IPS-NIHi7 (cell line): ENCODE measurements at regions not wholly inside any gene's neighbourhood (a gene's known extent, or its start where the extent isn't known, plus 50 kb on each side); places are given as distances from the start of the nearest gene placed in this dataset.
"Not testable (repeated sequence)": the region's sequence is repeated elsewhere in the genome, so short reads cannot be mapped to it uniquely, and the experiment has no call there.

ENCODE experiments used
- DNase-seq: peaks from one replicate; pipeline ENCODE4 v3.0.0; 2012; ENCODE audit warnings: mixed read lengths; ENCODE audit errors: extremely low spot score

GRCh38 chr3:112765531-112765930 lies 81.1 kb downstream of the CD200R1L start:
- no peak for DNase-seq

GRCh38 chr3:112763258-112763657 lies 83.4 kb downstream of the CD200R1L start:
- no peak for DNase-seq

GRCh38 chr3:112761062-112761638 lies 85.5 kb downstream of the CD200R1L start:
- no peak for DNase-seq

- DNase-seq: no peak
Observed at GRCh38 chr3:112759681-112760080, 87.0 kb downstream of the CD200R1L start.

- no peak for DNase-seq
Observed at GRCh38 chr3:112759210-112759609, 87.5 kb downstream of the CD200R1L start.

GRCh38 chr3:112757197-112757596 lies 89.5 kb downstream of the CD200R1L start:
- no peak for DNase-seq

GRCh38 chr3:112755845-112756613 lies 90.6 kb downstream of the CD200R1L start:
- DNase-seq: no peak

GRCh38 chr3:112755046-112755445 lies 91.6 kb downstream of the CD200R1L start:
- DNase-seq: not testable (repeated sequence)

GRCh38 chr3:112751564-112752512 lies 94.8 kb downstream of the CD200R1L start:
- DNase-seq: no peak

- DNase-seq: no peak
Observed at GRCh38 chr3:112751061-112751460, 95.6 kb downstream of the CD200R1L start.

- no peak for DNase-seq
Observed at GRCh38 chr3:112747624-112748023, 99.0 kb downstream of the CD200R1L start.

- no peak for DNase-seq
Observed at GRCh38 chr3:112746675-112747280, 99.9 kb downstream of the CD200R1L start.

GRCh38 chr3:112745567-112746248 lies 101.0 kb downstream of the CD200R1L start:
- no peak for DNase-seq

GRCh38 chr3:112744825-112745566 lies 101.7 kb downstream of the CD200R1L start:
- no peak for DNase-seq

GRCh38 chr3:112744106-112744505 lies 102.6 kb downstream of the CD200R1L start:
- no peak for DNase-seq

GRCh38 chr3:112742934-112743333 lies 102.0 kb upstream of the CCDC80 start:
- no peak for DNase-seq

- no peak for DNase-seq
Observed at GRCh38 chr3:112741983-112742382, 101.0 kb upstream of the CCDC80 start.

GRCh38 chr3:112740835-112741234 lies 99.9 kb upstream of the CCDC80 start:
- DNase-seq: no peak

- DNase-seq: no peak
Observed at GRCh38 chr3:112739252-112739965, 98.5 kb upstream of the CCDC80 start.

- no peak for DNase-seq
Observed at GRCh38 chr3:112738366-112738765, 97.4 kb upstream of the CCDC80 start.
